ENCODE measurements at regions not wholly inside any gene's neighbourhood (a gene's known extent, or its start where the extent isn't known, plus 50 kb on each side); places are given as distances from the start of the nearest gene placed in this dataset.

DNA sequence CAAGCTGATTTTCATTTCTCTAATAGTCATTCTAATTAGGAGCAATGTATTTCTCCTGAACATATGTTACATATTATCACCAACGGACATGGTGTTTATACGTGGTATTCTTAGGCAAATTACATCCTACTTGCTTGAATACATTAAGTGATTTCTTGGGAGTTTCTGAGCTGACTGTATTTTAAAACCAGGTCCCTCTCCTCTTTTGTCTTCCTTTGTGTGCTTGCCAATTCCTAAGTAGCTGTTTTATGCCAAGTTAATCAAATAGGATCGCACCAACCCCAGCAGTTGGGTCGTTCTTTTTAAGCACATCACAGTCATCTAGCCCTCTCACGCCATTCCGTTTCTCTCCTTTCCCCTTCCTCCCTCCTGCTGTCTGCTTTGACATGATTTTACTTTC lies 75.4 kb upstream of the MAP2 start:
- H3K36me3 ChIP-seq (ENCODE audit: control insufficient read depth in 2 of 2, insufficient read depth in 2 of 2, low read length in 1 of 2), result no peaks in the 10 kb centered on the region
- H3K27me3 ChIP-seq (ENCODE audit: control insufficient read depth in 2 of 2, insufficient read depth in 1 of 2, low read length in 1 of 2), result no peaks in the 10 kb centered on the region
- H3K27ac ChIP-seq (ENCODE audit: low read depth in 1 of 2, low read length in 1 of 2), result no peak overlapping the region
- 64% methylated on average over 6 of the region's 6 CpGs for WGBS
- H3K9me3 ChIP-seq (ENCODE audit: control insufficient read depth in 2 of 2, insufficient read depth in 1 of 2, low read length in 1 of 2), result no peaks in the 10 kb centered on the region
- no peak overlapping the region for H3K4me3 ChIP-seq (ENCODE audit: low read length in 2 of 2)
- no peak for DNase-seq (ENCODE audit: low read depth in 6 of 9, low spot score in 9 of 9)
- no peaks in the 10 kb centered on the region for H3K4me1 ChIP-seq (ENCODE audit: control insufficient read depth in 2 of 2, insufficient read depth in 2 of 2, low read length in 2 of 2)

GRCh38 chr2:209351636-209352035 lies 72.2 kb upstream of the MAP2 start:
- Histone ChIP-seq H3K4me1 (ENCODE audit: control insufficient read depth in 2 of 2, insufficient read depth in 2 of 2, low read length in 2 of 2) (no peaks in the 10 kb centered on the region), H3K4me3 (ENCODE audit: low read length in 2 of 2) (no peak overlapping the region), H3K27me3 (ENCODE audit: control insufficient read depth in 2 of 2, insufficient read depth in 1 of 2, low read length in 1 of 2) (no peaks in the 10 kb centered on the region), H3K27ac (ENCODE audit: low read depth in 1 of 2, low read length in 1 of 2) (no peak overlapping the region), H3K36me3 (ENCODE audit: control insufficient read depth in 2 of 2, insufficient read depth in 2 of 2, low read length in 1 of 2) (no peaks in the 10 kb centered on the region), H3K9me3 (ENCODE audit: control insufficient read depth in 2 of 2, insufficient read depth in 1 of 2, low read length in 1 of 2) (no peaks in the 10 kb centered on the region)
- WGBS, result 92% methylated on average over 3 of the region's 3 CpGs
- DNase-seq (ENCODE audit: low read depth in 6 of 9, low spot score in 9 of 9), result no peak

DNA sequence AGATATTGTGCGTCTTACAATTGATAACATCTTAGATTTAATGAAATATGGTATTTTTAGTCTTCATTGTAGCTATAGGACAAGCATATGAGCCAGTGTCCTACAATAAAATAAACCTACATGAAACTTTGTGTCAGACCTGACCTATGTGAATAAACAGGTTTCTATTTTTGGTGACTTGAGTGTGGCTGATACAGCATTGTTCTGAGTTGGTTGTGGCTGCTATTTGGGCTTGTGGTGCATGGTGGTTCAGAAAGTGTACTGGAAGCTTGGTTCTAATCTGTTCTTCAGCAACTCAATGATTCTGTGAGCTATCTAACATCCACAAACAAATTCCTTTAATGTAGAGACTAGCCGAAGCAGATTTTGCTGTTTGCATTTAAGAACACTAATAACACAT lies 64.9 kb upstream of the MAP2 start:
- WGBS, result 90% methylated on average over 2 of the region's 2 CpGs
- Histone ChIP-seq H3K4me1 (ENCODE audit: control insufficient read depth in 2 of 2, insufficient read depth in 2 of 2, low read length in 2 of 2) (no peaks in the 10 kb centered on the region), H3K4me3 (ENCODE audit: low read length in 2 of 2) (no peak overlapping the region), H3K27me3 (ENCODE audit: control insufficient read depth in 2 of 2, insufficient read depth in 1 of 2, low read length in 1 of 2) (no peaks in the 10 kb centered on the region), H3K36me3 (ENCODE audit: control insufficient read depth in 2 of 2, insufficient read depth in 2 of 2, low read length in 1 of 2) (no peaks in the 10 kb centered on the region), H3K9me3 (ENCODE audit: control insufficient read depth in 2 of 2, insufficient read depth in 1 of 2, low read length in 1 of 2) (no peaks in the 10 kb centered on the region), H3K27ac (ENCODE audit: low read depth in 1 of 2, low read length in 1 of 2) (no peak overlapping the region)
- no peak for DNase-seq (ENCODE audit: low read depth in 6 of 9, low spot score in 9 of 9)

- no peak for DNase-seq (ENCODE audit: low read depth in 6 of 9, low spot score in 9 of 9)
- no peaks in the 10 kb centered on the region for H3K27me3 ChIP-seq (ENCODE audit: control insufficient read depth in 2 of 2, insufficient read depth in 1 of 2, low read length in 1 of 2)
- H3K27ac ChIP-seq (ENCODE audit: low read depth in 1 of 2, low read length in 1 of 2), result no peak overlapping the region
- 97% methylated on average over 1 of the region's 1 CpG for WGBS
- H3K36me3 ChIP-seq (ENCODE audit: control insufficient read depth in 2 of 2, insufficient read depth in 2 of 2, low read length in 1 of 2), result no peaks in the 10 kb centered on the region
- H3K9me3 ChIP-seq (ENCODE audit: control insufficient read depth in 2 of 2, insufficient read depth in 1 of 2, low read length in 1 of 2), result no peaks in the 10 kb centered on the region
- H3K4me1 ChIP-seq (ENCODE audit: control insufficient read depth in 2 of 2, insufficient read depth in 2 of 2, low read length in 2 of 2), result no peaks in the 10 kb centered on the region
- H3K4me3 ChIP-seq (ENCODE audit: low read length in 2 of 2), result no peak overlapping the region
Observed at GRCh38 chr2:209367075-209367747, 56.6 kb upstream of the MAP2 start.

GRCh38 chr2:209368406-209368805 lies 55.4 kb upstream of the MAP2 start:
- H3K27me3 ChIP-seq (ENCODE audit: control insufficient read depth in 2 of 2, insufficient read depth in 1 of 2, low read length in 1 of 2), result no peaks in the 10 kb centered on the region
- no peaks in the 10 kb centered on the region for H3K36me3 ChIP-seq (ENCODE audit: control insufficient read depth in 2 of 2, insufficient read depth in 2 of 2, low read length in 1 of 2)
- no peaks in the 10 kb centered on the region for H3K4me1 ChIP-seq (ENCODE audit: control insufficient read depth in 2 of 2, insufficient read depth in 2 of 2, low read length in 2 of 2)
- WGBS, result 69% methylated on average over 2 of the region's 2 CpGs
- H3K27ac ChIP-seq (ENCODE audit: low read depth in 1 of 2, low read length in 1 of 2), result no peak overlapping the region
- H3K4me3 ChIP-seq (ENCODE audit: low read length in 2 of 2), result no peak overlapping the region
- DNase-seq (ENCODE audit: low read depth in 6 of 9, low spot score in 9 of 9), result no peak
- H3K9me3 ChIP-seq (ENCODE audit: control insufficient read depth in 2 of 2, insufficient read depth in 1 of 2, low read length in 1 of 2), result no peaks in the 10 kb centered on the region

DNA sequence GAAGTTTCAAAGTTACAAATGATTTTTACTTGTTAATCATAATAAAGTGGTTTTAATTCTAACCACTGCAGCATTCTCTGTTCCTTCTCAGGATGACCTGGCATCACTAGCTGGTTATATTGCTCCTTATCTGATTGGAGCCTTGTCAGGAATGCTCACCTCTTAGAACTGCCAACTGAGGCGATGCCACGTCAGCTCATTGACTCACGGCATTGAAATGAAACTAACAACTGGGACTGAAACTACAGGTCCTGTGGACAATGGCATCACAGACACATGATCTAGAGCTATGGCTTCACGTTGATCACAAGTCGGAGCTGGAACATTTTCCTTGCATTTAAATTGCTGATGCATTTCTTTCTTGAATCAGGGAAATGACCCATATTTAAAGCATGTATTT lies 54.9 kb upstream of the MAP2 start:
- 54% methylated on average over 5 of the region's 5 CpGs for WGBS
- no peaks in the 10 kb centered on the region for H3K36me3 ChIP-seq (ENCODE audit: control insufficient read depth in 2 of 2, insufficient read depth in 2 of 2, low read length in 1 of 2)
- H3K27ac ChIP-seq (ENCODE audit: low read depth in 1 of 2, low read length in 1 of 2), result no peak overlapping the region
- H3K4me1 ChIP-seq (ENCODE audit: control insufficient read depth in 2 of 2, insufficient read depth in 2 of 2, low read length in 2 of 2), result no peaks in the 10 kb centered on the region
- H3K9me3 ChIP-seq (ENCODE audit: control insufficient read depth in 2 of 2, insufficient read depth in 1 of 2, low read length in 1 of 2), result no peaks in the 10 kb centered on the region
- no peak for DNase-seq (ENCODE audit: low read depth in 6 of 9, low spot score in 9 of 9)
- no peak overlapping the region for H3K4me3 ChIP-seq (ENCODE audit: low read length in 2 of 2)
- no peaks in the 10 kb centered on the region for H3K27me3 ChIP-seq (ENCODE audit: control insufficient read depth in 2 of 2, insufficient read depth in 1 of 2, low read length in 1 of 2)

- Histone ChIP-seq H3K27ac (ENCODE audit: low read depth in 1 of 2, low read length in 1 of 2) (no peak overlapping the region), H3K4me1 (ENCODE audit: control insufficient read depth in 2 of 2, insufficient read depth in 2 of 2, low read length in 2 of 2) (no peaks in the 10 kb centered on the region), H3K27me3 (ENCODE audit: control insufficient read depth in 2 of 2, insufficient read depth in 1 of 2, low read length in 1 of 2) (no peaks in the 10 kb centered on the region), H3K4me3 (ENCODE audit: low read length in 2 of 2) (no peak overlapping the region), H3K9me3 (ENCODE audit: control insufficient read depth in 2 of 2, insufficient read depth in 1 of 2, low read length in 1 of 2) (no peaks in the 10 kb centered on the region), H3K36me3 (ENCODE audit: control insufficient read depth in 2 of 2, insufficient read depth in 2 of 2, low read length in 1 of 2) (no peaks in the 10 kb centered on the region)
- no peak for DNase-seq (ENCODE audit: low read depth in 6 of 9, low spot score in 9 of 9)
Observed at GRCh38 chr2:209369656-209370055, 54.2 kb upstream of the MAP2 start.

DNA sequence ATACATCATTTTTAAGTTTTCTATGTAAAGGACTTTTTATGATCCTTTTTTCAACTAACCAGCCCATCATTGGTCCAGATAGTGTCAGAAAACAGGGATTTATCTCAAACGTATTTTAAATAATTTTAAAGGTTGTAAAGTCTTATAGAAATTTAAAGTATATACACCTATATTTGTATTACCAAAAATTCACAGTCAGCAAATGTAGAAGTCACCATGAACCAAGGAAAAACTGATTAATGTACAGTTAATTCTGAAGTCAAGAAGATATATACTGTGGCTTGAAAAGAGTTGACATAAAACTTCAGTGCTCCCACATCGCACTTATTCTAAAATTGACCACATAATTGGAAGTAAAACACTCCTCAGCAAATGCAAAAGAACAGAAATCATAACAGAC lies 52.4 kb upstream of the MAP2 start:
- WGBS, result 87% methylated on average over 2 of the region's 2 CpGs

More for the DNA sequence above, 52.4 kb upstream of the MAP2 start:
- Histone ChIP-seq H3K4me3 (ENCODE audit: low read length in 2 of 2) (no peak overlapping the region), H3K4me1 (ENCODE audit: control insufficient read depth in 2 of 2, insufficient read depth in 2 of 2, low read length in 2 of 2) (no peaks in the 10 kb centered on the region), H3K9me3 (ENCODE audit: control insufficient read depth in 2 of 2, insufficient read depth in 1 of 2, low read length in 1 of 2) (no peaks in the 10 kb centered on the region), H3K27ac (ENCODE audit: low read depth in 1 of 2, low read length in 1 of 2) (no peak overlapping the region), H3K27me3 (ENCODE audit: control insufficient read depth in 2 of 2, insufficient read depth in 1 of 2, low read length in 1 of 2) (no peaks in the 10 kb centered on the region), H3K36me3 (ENCODE audit: control insufficient read depth in 2 of 2, insufficient read depth in 2 of 2, low read length in 1 of 2) (no peaks in the 10 kb centered on the region)
- no peak for DNase-seq (ENCODE audit: low read depth in 6 of 9, low spot score in 9 of 9)
